HEK293 (cell line): ENCODE measurements at regions not wholly inside any gene's neighbourhood (a gene's known extent, or its start where the extent isn't known, plus 50 kb on each side); places are given as distances from the start of the nearest gene placed in this dataset.
"Not testable (repeated sequence)": the region's sequence is repeated elsewhere in the genome, so short reads cannot be mapped to it uniquely, and the experiment has no call there.

Source experiments
- CTCF ChIA-PET: fragments of 350-600 bp; formaldehyde crosslinking; extraction: SDS; loops from one replicate; lab custom pipeline; 2021; ENCODE audit warnings: antibody characterized with exemption; lab: Yijun Ruan, JAX
- POLR2A ChIA-PET: fragments of 300-600 bp; formaldehyde crosslinking; extraction: SDS; loops from one replicate; lab custom pipeline; 2020; ENCODE audit warnings: antibody characterized with exemption, inconsistent platforms; lab: Yijun Ruan, JAX
- H3K27ac ChIP-seq: fragments of 200-500 bp; sonication (Bioruptor generic); 2 replicates; pipeline ENCODE4 v1.5.1; 2014; ENCODE audit warnings: low read depth, low read length, control low read depth, inconsistent platforms; ENCODE audit errors: extremely low read depth
- H3K36me3 ChIP-seq, 2 experiments: fragments of 200-500 bp in 1 of 2; sonication (Bioruptor generic) in 1 of 2; 1 replicate in 1 of 2; 2 replicates in 1 of 2; pipeline ENCODE4 v1.5.1; 2014 to 2017; ENCODE audit warnings: inconsistent platforms in 2 of 2, low read length in 2 of 2; ENCODE audit not compliant: control insufficient read depth in 2 of 2, insufficient read depth in 1 of 2
- H3K4me1 ChIP-seq: fragments of 200-500 bp; sonication (Bioruptor generic); 2 replicates; pipeline ENCODE4 v1.5.1; 2014; ENCODE audit warnings: mild to moderate bottlenecking, low read length, inconsistent platforms; ENCODE audit not compliant: control insufficient read depth, insufficient read depth
- H3K4me3 ChIP-seq: 2 replicates; pipeline ENCODE4 v1.5.1; 2011; ENCODE audit warnings: low read depth, mild to moderate bottlenecking, control low read depth, low read length, moderate library complexity
- H3K9me3 ChIP-seq: fragments of 200-500 bp; sonication (Bioruptor generic); 2 replicates; pipeline ENCODE4 v1.5.1; 2014; ENCODE audit warnings: low read depth, low read length, inconsistent platforms; ENCODE audit not compliant: control insufficient read depth, insufficient read depth
- FEZF1 ChIP-seq: fragments of 450-650 bp; formaldehyde crosslinking; IDR thresholded peaks from 2 replicates; pipeline ENCODE4 v1.5.1; 2016; ENCODE audit warnings: missing biosample characterization, missing genetic modification characterization
- GLI4 ChIP-seq: fragments of 450-650 bp; formaldehyde crosslinking; IDR thresholded peaks from 2 replicates; pipeline ENCODE4 v1.5.1; 2016; ENCODE audit warnings: missing biosample characterization, missing genetic modification characterization
- KLF8 ChIP-seq: fragments of 450-650 bp; formaldehyde crosslinking; IDR thresholded peaks from 2 replicates; pipeline ENCODE4 v1.5.1; 2016; ENCODE audit warnings: missing biosample characterization, missing genetic modification characterization
- ZNF16 ChIP-seq: fragments of 450-650 bp; formaldehyde crosslinking; IDR thresholded peaks from 2 replicates; pipeline ENCODE4 v1.5.1; 2016; ENCODE audit warnings: low read depth, missing biosample characterization, missing genetic modification characterization
- ZNF174 ChIP-seq: fragments of 450-650 bp; formaldehyde crosslinking; IDR thresholded peaks from 2 replicates; pipeline ENCODE4 v1.5.0; 2017; ENCODE audit warnings: missing biosample characterization, mild to moderate bottlenecking, missing genetic modification characterization
- ZNF23 ChIP-seq: fragments of 450-650 bp; formaldehyde crosslinking; IDR thresholded peaks from 2 replicates; pipeline ENCODE4 v1.5.1; 2016; ENCODE audit warnings: missing biosample characterization, missing genetic modification characterization, borderline replicate concordance
- ZNF513 ChIP-seq: fragments of 450-650 bp; IDR thresholded peaks from 2 replicates; pipeline ENCODE4 v1.5.1; 2018; ENCODE audit warnings: missing biosample characterization, missing genetic modification characterization
- ZNF518A ChIP-seq: fragments of 450-650 bp; formaldehyde crosslinking; conservative IDR thresholded peaks from 2 replicates; pipeline ENCODE4 v1.5.1; 2016; ENCODE audit warnings: low read depth, missing biosample characterization, missing genetic modification characterization
- ZNF624 ChIP-seq: fragments of 450-650 bp; formaldehyde crosslinking; IDR thresholded peaks from 2 replicates; pipeline ENCODE4 v1.5.1; 2017; ENCODE audit warnings: missing biosample characterization, missing genetic modification characterization
- ZNF654 ChIP-seq: fragments of 450-650 bp; formaldehyde crosslinking; IDR thresholded peaks from 2 replicates; pipeline ENCODE4 v1.5.1; 2016; ENCODE audit warnings: low read depth, missing biosample characterization, missing genetic modification characterization
- ZSCAN23 ChIP-seq: fragments of 450-650 bp; formaldehyde crosslinking; IDR thresholded peaks from 2 replicates; pipeline ENCODE4 v1.5.1; 2016; ENCODE audit warnings: missing biosample characterization, missing genetic modification characterization
- TF ChIP-seq, protein P1 (sequence below): fragments of 450-650 bp; formaldehyde crosslinking; IDR thresholded peaks from 2 replicates; pipeline ENCODE4 v1.5.1; 2016; ENCODE audit warnings: missing biosample characterization, missing genetic modification characterization

GRCh38 chr4:67393699-67394281, 151.5 kb downstream of the CENPC start:
- H3K9me3 ChIP-seq: no peaks in the 10 kb centered on the region
- H3K36me3 ChIP-seq: no peaks in the 10 kb centered on the region
- no peak overlapping the region for H3K4me3 ChIP-seq
- POLR2A ChIA-PET: no interaction called here
- CTCF ChIA-PET: interaction anchor here (0.6 to 2.0 kb wide), 8 partner anchors 10 to 1312 kb away, joined by 3 to 5 read pairs (median 4); no protein-coding TSS in a partner anchor
- no peak overlapping the region for H3K27ac ChIP-seq
- TF ChIP-seq ZNF654 (tag by site-specific recombination) (peak; percentile 60), KLF8 (tag by site-specific recombination) (no peak)
- H3K4me1 ChIP-seq: no peaks in the 10 kb centered on the region

GRCh38 chr4:67393007-67393406, 152.3 kb downstream of the CENPC start:
- H3K4me3 ChIP-seq: no peak overlapping the region
- TF ChIP-seq FEZF1: no peak
- TF ChIP-seq, protein P1, sequence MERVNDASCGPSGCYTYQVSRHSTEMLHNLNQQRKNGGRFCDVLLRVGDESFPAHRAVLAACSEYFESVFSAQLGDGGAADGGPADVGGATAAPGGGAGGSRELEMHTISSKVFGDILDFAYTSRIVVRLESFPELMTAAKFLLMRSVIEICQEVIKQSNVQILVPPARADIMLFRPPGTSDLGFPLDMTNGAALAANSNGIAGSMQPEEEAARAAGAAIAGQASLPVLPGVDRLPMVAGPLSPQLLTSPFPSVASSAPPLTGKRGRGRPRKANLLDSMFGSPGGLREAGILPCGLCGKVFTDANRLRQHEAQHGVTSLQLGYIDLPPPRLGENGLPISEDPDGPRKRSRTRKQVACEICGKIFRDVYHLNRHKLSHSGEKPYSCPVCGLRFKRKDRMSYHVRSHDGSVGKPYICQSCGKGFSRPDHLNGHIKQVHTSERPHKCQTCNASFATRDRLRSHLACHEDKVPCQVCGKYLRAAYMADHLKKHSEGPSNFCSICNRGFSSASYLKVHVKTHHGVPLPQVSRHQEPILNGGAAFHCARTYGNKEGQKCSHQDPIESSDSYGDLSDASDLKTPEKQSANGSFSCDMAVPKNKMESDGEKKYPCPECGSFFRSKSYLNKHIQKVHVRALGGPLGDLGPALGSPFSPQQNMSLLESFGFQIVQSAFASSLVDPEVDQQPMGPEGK (tag by site-specific recombination): no peak
- no peak for TF ChIP-seq ZNF624 (tag by site-specific recombination)
- no peak for TF ChIP-seq ZNF513 (tag by site-specific recombination)
- no peak for TF ChIP-seq ZNF174 (tag by site-specific recombination)
- TF ChIP-seq ZNF16 (tag by site-specific recombination): no peak
- TF ChIP-seq ZSCAN23 (tag by site-specific recombination): no peak
- TF ChIP-seq ZNF518A (tag by site-specific recombination): no peak
- no peak for TF ChIP-seq ZNF23 (tag by site-specific recombination)
- TF ChIP-seq GLI4 (tag by site-specific recombination): no peak
- no peaks in the 10 kb centered on the region for H3K4me1 ChIP-seq
- POLR2A ChIA-PET: no interaction called here
- no peaks in the 10 kb centered on the region for H3K9me3 ChIP-seq
- no peak overlapping the region for H3K27ac ChIP-seq
- CTCF ChIA-PET: interaction anchor here (0.6 to 2.0 kb wide), 10 partner anchors 10 to 1311 kb away, joined by 3 to 7 read pairs (median 4); no protein-coding TSS in a partner anchor
- no peaks in the 10 kb centered on the region for H3K36me3 ChIP-seq

DNA sequence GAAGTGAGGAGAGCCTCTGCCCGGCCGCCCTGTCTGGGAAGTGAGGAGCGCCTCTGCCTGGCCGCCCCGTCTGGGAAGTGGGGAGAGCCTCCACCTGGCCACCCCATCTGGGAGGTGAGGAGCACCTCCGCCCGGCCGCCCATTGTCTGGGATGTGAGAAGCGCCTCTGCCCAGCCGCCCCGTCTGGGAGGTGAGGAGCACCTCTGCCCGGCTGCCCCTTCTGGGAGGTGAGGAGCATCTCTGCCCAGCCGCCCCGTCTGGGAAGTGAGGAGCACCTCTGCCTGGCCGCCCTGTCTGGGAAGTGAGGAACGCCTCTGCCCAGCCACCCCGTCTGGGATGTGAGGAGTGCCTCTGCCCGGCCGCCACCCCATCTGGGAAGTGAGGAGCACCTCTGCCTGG, 163.9 kb downstream of the CENPC start:
- H3K36me3 ChIP-seq: not testable (repeated sequence)

GRCh38 chr4:67380702-67381405, 164.4 kb downstream of the CENPC start:
- POLR2A ChIA-PET, H3K4me3 ChIP-seq, CTCF ChIA-PET: not testable (repeated sequence)

More for the DNA sequence above, 163.9 kb downstream of the CENPC start:
- H3K4me1 ChIP-seq, H3K9me3 ChIP-seq, H3K27ac ChIP-seq, H3K4me3 ChIP-seq, POLR2A ChIA-PET, CTCF ChIA-PET: not testable (repeated sequence)

More at GRCh38 chr4:67380702-67381405, 164.4 kb downstream of the CENPC start:
- not testable (repeated sequence) for H3K4me1 ChIP-seq, H3K9me3 ChIP-seq, H3K27ac ChIP-seq, H3K36me3 ChIP-seq
